SK-N-SH (cell line): ENCODE measurements at regions not wholly inside any gene's neighbourhood (a gene's known extent, or its start where the extent isn't known, plus 50 kb on each side); places are given as distances from the start of the nearest gene placed in this dataset.
"Not testable (repeated sequence)": the region's sequence is repeated elsewhere in the genome, so short reads cannot be mapped to it uniquely, and the experiment has no call there.

ENCODE experiments used
- EP300 ChIP-seq, 2 experiments: IDR thresholded peaks; 2 replicates each; pipeline versions ENCODE4 v1.4.0 to v1.6.1; 2012; ENCODE audit warnings: borderline replicate concordance in 1 of 2, low read depth in 1 of 2, low read length in 1 of 2
- FOXJ3 ChIP-seq: sonication (generic); formaldehyde crosslinking; IDR thresholded peaks from 2 replicates; pipeline ENCODE4 v1.5.1; 2020; ENCODE audit warnings: mild to moderate bottlenecking, missing genetic modification reagents
- GABPA ChIP-seq: IDR thresholded peaks from 2 replicates; pipeline ENCODE4 v1.4.0; 2012; ENCODE audit warnings: low read depth, mild to moderate bottlenecking
- TF ChIP-seq, protein P1 (sequence below): IDR thresholded peaks from 2 replicates; pipeline ENCODE4 v1.4.0; 2012; ENCODE audit warnings: low read depth
- TF ChIP-seq, protein P2 (sequence below): fragments of 200-600 bp; sonication (generic); IDR thresholded peaks from 2 replicates; pipeline ENCODE4 v1.6.1; 2017; ENCODE audit warnings: antibody characterized with exemption, mild to moderate bottlenecking, moderate library complexity
- TF ChIP-seq, protein P3 (sequence below): fragments of 150-350 bp; IDR thresholded peaks from 2 replicates; pipeline ENCODE4 v1.6.1; 2017; ENCODE audit warnings: antibody characterized with exemption, low read length, low read depth, borderline replicate concordance

DNA sequence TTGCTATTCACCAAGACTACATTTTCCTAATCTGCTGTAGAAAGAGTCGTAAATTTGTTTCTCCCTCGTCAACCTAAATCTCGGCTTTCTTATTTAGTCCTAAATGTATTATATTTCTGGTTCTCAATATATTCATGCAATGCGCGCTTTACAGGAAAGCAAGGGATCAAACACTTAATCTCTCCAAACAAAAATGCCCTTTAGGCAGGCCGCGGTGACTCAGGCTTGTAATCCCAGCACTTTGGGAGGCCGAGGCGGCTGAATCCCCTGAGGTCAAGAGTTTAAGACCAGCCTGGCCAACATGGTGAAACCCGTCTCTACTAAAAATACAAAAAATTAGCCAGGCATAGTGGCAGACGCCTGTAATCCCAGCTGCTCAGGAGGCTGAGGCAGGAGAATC, 376.0 kb downstream of the PPP4R3C start:
- TF ChIP-seq, protein P1, sequence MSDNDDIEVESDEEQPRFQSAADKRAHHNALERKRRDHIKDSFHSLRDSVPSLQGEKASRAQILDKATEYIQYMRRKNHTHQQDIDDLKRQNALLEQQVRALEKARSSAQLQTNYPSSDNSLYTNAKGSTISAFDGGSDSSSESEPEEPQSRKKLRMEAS: not testable (repeated sequence)
- TF ChIP-seq, protein P2, sequence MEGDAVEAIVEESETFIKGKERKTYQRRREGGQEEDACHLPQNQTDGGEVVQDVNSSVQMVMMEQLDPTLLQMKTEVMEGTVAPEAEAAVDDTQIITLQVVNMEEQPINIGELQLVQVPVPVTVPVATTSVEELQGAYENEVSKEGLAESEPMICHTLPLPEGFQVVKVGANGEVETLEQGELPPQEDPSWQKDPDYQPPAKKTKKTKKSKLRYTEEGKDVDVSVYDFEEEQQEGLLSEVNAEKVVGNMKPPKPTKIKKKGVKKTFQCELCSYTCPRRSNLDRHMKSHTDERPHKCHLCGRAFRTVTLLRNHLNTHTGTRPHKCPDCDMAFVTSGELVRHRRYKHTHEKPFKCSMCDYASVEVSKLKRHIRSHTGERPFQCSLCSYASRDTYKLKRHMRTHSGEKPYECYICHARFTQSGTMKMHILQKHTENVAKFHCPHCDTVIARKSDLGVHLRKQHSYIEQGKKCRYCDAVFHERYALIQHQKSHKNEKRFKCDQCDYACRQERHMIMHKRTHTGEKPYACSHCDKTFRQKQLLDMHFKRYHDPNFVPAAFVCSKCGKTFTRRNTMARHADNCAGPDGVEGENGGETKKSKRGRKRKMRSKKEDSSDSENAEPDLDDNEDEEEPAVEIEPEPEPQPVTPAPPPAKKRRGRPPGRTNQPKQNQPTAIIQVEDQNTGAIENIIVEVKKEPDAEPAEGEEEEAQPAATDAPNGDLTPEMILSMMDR: not testable (repeated sequence)
- TF ChIP-seq EP300 (IDR thresholded peaks at IDR 0.05; ENCODE audit: borderline replicate concordance in 1 of 2, low read depth in 1 of 2, low read length in 1 of 2); GABPA; FOXJ3 (CRISPR knock-in tag): not testable (repeated sequence)
- TF ChIP-seq, protein P3, sequence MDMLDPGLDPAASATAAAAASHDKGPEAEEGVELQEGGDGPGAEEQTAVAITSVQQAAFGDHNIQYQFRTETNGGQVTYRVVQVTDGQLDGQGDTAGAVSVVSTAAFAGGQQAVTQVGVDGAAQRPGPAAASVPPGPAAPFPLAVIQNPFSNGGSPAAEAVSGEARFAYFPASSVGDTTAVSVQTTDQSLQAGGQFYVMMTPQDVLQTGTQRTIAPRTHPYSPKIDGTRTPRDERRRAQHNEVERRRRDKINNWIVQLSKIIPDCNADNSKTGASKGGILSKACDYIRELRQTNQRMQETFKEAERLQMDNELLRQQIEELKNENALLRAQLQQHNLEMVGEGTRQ: not testable (repeated sequence)
